ENCODE measurements at regions not wholly inside any gene's neighbourhood (a gene's known extent, or its start where the extent isn't known, plus 50 kb on each side); places are given as distances from the start of the nearest gene placed in this dataset.

DNA sequence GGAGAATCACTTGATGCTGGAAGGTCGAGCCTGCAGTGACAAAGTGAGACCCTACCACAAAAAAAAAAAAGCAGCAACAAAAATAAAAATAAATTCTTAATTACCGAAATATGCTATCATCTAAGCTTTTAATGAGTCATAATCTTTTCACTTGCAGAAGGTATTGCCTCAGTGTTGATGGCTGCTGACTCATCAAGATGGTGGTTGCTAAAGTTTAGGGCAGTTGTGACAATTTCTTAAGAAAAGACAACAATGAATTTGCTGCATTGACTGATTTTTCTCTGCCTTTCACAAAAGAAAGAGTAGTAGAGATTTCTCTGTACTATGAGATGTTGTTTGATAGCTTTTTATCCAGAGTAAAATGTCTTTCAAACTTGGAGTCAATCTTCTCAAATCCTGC lies 1809.0 kb downstream of the SUCLG1 start:
- Mint-ChIP-seq H3K9me3 (peaks cover 4 to 12% (median 8%) of the 10 kb centered on the region in 7 donors), H3K4me3 (no peak overlapping the region), H3K27me3 (no peaks in the 10 kb centered on the region), H3K36me3 (no peaks in the 10 kb centered on the region), H3K4me1 (no peaks in the 10 kb centered on the region), H3K27ac (no peak overlapping the region)
- no peak for DNase-seq
- ATAC-seq (ENCODE audit: low read depth in 2 of 2): no peak

DNA sequence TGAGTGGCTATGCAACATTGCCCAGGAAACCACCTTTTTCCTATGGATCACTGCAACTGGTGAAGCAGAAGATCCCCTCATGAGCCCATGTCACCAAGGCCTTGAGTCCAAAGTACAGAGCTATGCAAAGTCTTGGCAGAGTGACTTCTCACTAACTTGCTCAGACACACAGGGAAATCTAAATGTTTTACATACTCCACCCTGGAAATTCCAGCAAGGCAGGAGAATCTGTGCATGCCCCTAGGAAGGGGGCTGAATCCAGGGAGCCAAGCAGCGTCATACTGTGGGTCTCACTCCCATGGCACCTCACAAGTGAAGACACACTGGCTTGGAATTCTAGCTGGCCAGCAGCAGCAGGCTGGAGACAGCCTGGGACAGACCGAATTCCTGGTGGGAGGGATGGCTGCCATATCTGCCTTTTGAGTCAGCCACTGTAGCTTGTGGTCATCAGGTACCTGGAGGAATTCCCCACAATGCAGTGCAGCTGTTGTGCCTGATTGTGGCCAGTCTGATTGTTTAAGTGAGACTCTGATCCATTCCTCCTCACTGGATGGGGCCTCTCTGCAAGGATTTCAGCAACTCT lies 1817.4 kb downstream of the SUCLG1 start:
- DNase-seq: no peak
- Mint-ChIP-seq H3K9me3 (peaks cover 2 to 28% (median 9%) of the 10 kb centered on the region in 7 donors), H3K4me1 (no peaks in the 10 kb centered on the region), H3K4me3 (no peak overlapping the region), H3K27ac (no peak overlapping the region), H3K36me3 (no peaks in the 10 kb centered on the region), H3K27me3 (no peaks in the 10 kb centered on the region)
- ATAC-seq (ENCODE audit: low read depth in 2 of 2): no peak

DNA sequence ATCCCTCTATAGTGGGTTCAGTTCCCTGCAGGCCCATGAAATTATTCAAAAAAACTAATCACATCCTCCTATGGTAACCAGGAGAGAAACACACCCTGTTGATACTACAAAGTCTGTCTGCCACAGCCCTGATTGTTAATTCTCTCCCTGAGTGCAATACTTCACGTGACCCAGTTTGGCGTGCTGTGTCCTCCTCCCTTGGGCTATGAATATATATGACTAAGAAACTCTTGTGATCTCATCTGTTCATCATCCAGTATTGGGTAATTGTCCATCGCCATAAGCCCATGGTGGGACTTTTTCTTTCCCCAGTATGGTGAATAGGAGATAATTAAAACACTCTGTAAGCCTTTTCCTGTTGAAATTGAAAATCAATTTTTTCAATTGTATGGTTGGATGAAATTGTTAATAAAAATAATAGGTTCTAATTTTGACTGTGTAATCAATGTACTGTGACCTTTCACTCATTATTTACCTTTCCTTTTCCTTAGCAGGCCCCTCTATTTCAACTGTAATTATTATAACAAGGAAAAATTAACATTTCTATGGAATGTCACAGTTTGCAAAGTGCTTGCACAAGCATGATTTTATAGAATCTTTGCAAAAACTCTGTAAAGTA lies 1822.6 kb downstream of the SUCLG1 start:
- Mint-ChIP-seq H3K27ac (no peak overlapping the region), H3K27me3 (no peaks in the 10 kb centered on the region), H3K4me3 (no peak overlapping the region), H3K9me3 (peaks cover 2 to 13% (median 6%) of the 10 kb centered on the region in 7 donors), H3K4me1 (no peaks in the 10 kb centered on the region), H3K36me3 (no peaks in the 10 kb centered on the region)
- no peak for ATAC-seq (ENCODE audit: low read depth in 2 of 2)
- DNase-seq: no peak

DNA sequence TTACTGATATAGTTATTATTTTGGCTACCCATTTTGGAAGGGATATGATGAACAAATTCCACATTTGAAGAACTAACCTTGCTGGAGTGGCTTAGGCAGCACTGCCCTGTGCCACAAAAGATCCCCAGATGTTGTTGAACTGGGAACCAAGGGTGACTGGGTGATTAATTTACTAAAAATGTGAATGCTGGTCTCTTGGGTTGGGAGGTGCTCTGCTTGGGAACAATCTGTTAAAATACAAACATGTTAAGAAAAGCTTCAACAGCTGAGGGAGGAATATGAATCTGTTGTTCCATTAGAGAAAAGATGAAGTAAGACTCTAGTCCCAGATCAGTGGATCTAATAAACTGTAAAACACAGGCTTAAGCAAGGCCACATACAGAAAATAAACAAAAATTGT lies 1860.1 kb downstream of the SUCLG1 start:
- no peak overlapping the region for H3K4me3 Mint-ChIP-seq
- no peak for ATAC-seq (ENCODE audit: low read depth in 2 of 2)

DNA sequence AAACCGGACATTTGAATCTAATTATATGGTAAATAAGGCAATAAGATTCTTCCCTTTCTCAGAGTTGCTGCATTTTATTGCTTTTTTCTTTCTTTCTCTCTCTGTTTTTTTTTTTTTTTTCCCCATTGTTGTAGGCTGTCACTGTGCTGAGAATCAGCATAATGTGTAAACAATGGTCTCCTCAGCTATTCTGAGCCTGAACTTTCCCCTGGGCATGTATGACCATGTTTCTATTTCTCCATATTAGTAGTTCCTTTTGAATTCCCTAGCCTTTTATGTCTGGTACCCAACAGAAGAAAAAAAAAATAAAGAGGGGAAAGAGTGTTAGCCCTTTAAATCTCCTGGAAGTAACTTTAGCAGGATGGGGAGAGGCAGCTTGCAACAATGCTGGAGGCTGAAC lies 1862.5 kb downstream of the SUCLG1 start:
- Mint-ChIP-seq H3K36me3 (no peaks in the 10 kb centered on the region), H3K27me3 (no peaks in the 10 kb centered on the region), H3K4me3 (no peak overlapping the region), H3K9me3 (peaks cover 0 to 15% (median 8%) of the 10 kb centered on the region in 7 donors), H3K27ac (no peak overlapping the region), H3K4me1 (no peaks in the 10 kb centered on the region)
- DNase-seq (no peak), ATAC-seq (ENCODE audit: low read depth in 2 of 2) (no peak)

More for the DNA sequence above, 1860.1 kb downstream of the SUCLG1 start:
- Mint-ChIP-seq H3K9me3 (peaks cover 0 to 15% (median 8%) of the 10 kb centered on the region in 7 donors), H3K36me3 (no peaks in the 10 kb centered on the region), H3K4me1 (no peaks in the 10 kb centered on the region), H3K27me3 (no peaks in the 10 kb centered on the region), H3K27ac (no peak overlapping the region)
- DNase-seq: no peak

DNA sequence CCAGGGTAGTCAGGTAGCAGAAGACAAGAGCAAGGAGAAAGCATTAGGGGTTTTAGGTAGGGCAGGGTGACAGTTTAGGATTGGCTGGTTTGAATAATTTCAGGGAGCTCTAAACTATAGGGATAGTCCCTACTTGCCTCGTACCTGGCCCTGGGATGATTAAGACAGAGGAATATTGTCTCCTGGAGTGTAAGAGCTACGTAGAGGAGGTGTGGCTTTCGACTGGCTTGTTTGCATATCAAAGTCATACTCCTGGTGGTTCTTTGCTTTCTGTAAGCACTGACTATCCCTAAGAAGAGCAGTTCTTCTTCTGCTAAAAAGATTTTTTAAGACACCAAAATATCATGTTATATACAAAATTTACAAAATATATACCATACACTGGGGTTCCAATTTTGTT lies 1867.4 kb downstream of the SUCLG1 start:
- Mint-ChIP-seq H3K9me3 (peaks cover 3 to 12% (median 8%) of the 10 kb centered on the region in 7 donors), H3K4me3 (no peak overlapping the region), H3K27ac (no peak overlapping the region), H3K36me3 (no peaks in the 10 kb centered on the region), H3K4me1 (no peaks in the 10 kb centered on the region), H3K27me3 (no peaks in the 10 kb centered on the region)
- ATAC-seq (ENCODE audit: low read depth in 2 of 2) (no peak), DNase-seq (no peak)

DNA sequence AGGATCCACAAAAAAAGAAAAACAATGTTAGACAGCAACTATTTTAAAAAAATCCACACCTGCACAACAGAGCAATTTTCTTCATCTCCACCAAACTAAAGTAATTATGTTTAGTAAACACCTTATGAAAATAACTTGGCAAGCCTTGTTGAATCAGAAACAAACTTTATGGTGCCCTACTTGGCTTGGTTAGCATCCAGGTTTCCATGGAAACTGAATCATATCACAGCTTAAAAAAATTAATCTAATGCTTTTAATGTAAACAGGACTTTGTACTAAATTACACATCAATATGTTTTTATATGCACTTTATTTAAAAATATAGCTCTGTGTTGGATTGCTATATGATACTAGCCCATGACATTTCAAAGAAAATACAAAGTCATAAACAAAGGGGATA lies 1882.4 kb downstream of the SUCLG1 start:
- no peak overlapping the region for H3K27ac Mint-ChIP-seq
- H3K4me3 Mint-ChIP-seq: no peak overlapping the region
- H3K27me3 Mint-ChIP-seq: no peaks in the 10 kb centered on the region
- DNase-seq: no peak
- ATAC-seq (ENCODE audit: low read depth in 2 of 2): no peak
- H3K36me3 Mint-ChIP-seq: no peaks in the 10 kb centered on the region
- H3K4me1 Mint-ChIP-seq: no peaks in the 10 kb centered on the region
- peaks cover 0 to 26% (median 8%) of the 10 kb centered on the region in 7 donors for H3K9me3 Mint-ChIP-seq

DNA sequence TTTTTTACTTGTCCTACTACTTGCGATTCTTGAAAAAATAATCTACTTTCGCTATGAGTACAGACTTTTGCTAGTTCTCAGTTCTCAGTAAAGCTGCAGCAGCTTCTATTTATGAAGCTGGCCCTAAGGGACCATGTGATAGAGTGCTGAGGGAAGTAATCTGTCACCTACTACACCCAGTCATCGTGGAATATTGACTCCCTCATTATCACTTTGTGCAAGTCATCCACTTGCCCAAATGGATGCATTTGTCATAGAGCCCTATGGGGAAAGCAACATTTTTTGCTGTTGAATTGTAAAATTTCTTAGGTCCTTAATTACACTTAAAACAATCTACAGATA lies 1919.8 kb downstream of the SUCLG1 start:
- no peak overlapping the region for H3K4me3 Mint-ChIP-seq
- ATAC-seq (ENCODE audit: low read depth in 2 of 2): no peak
- no peaks in the 10 kb centered on the region for H3K27me3 Mint-ChIP-seq
- H3K27ac Mint-ChIP-seq: no peak overlapping the region
- no peaks in the 10 kb centered on the region for H3K36me3 Mint-ChIP-seq
- H3K9me3 Mint-ChIP-seq: peaks cover 0 to 8% (median 2%) of the 10 kb centered on the region in 7 donors
- no peaks in the 10 kb centered on the region for H3K4me1 Mint-ChIP-seq
- no peak for DNase-seq

DNA sequence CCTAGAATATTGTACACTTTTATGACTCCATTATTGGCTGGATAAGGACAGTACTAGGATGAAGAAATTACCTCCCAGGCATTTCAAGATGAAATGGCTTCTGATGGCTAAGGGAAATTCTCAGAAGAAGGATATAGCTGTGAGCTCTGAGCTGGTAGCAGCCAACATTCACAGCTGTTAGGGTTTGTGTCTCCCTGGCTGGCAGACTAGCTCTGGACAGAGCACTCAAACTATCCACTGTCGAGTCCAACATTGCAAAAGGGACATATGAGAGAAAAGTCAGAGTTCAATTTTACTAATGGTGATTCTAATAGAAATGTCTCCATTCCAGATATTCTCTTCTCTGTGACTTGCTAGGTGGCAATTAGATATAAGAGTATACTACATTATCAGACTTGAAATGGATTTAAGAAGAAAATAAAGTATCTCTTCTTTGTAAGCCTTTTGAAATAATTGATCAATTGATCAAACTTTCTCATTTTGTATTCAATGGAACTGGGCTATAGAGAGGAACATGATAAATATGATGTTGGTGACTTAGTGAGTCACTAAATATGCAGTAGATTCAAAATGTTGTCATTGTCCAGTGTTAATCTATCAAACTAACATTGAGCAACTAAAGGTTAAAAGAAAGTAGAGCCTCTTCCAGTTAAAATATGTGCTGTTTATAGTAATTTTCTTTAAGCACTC lies 1920.3 kb downstream of the SUCLG1 start:
- H3K4me3 Mint-ChIP-seq: no peak overlapping the region
- ATAC-seq (ENCODE audit: low read depth in 2 of 2): no peak
- H3K27me3 Mint-ChIP-seq: no peaks in the 10 kb centered on the region
- H3K27ac Mint-ChIP-seq: no peak overlapping the region
- H3K4me1 Mint-ChIP-seq: no peaks in the 10 kb centered on the region
- no peak for DNase-seq
- no peaks in the 10 kb centered on the region for H3K36me3 Mint-ChIP-seq
- H3K9me3 Mint-ChIP-seq: peaks cover 0 to 8% (median 2%) of the 10 kb centered on the region in 7 donors

DNA sequence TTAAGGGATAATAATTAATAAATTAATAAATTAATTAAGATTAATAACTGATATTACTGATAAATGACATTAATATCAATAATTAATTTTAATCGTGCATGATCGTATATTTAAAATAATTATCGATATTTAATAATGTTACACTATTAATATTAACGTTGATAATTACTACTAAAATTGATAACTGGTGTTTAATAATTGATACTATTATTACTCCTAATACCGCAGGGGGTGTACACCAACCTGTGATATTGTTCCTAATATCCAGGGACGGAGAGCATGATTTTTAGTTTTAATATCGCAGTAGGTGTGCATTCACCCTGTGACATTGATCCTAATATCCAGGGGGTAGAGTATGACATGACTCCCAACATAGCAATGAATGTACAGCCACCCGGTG lies 1930.8 kb downstream of the SUCLG1 start:
- H3K36me3 Mint-ChIP-seq: no peaks in the 10 kb centered on the region

DNA sequence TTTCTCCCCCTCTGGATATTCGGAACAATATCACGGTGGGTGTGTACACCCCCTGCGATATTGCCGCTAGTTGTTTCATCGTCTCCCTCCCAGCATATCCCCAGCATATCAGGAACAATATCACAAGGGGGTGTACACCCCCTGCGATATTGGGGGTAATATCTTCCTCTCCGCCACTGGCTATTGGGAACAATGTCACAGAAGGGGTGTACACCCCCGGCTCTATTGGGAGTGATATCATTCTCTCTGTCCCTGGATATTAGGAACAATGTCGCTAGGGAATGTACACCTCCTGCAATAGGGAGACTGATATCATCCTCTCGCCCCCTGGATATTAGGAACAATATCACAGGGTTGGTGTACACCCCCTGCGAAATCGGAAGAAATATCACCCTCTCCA lies 1932.0 kb downstream of the SUCLG1 start:
- H3K27ac Mint-ChIP-seq: peak overlapping the region in 1 of 6 donors; percentile 63
- H3K36me3 Mint-ChIP-seq: no peaks in the 10 kb centered on the region
- no peak for ATAC-seq (ENCODE audit: low read depth in 2 of 2)
- DNase-seq: no peak
- H3K4me3 Mint-ChIP-seq: peak overlapping the region in 1 of 8 donors; percentile 17
- H3K9me3 Mint-ChIP-seq: peaks cover 0 to 15% (median 5%) of the 10 kb centered on the region in 7 donors
- H3K27me3 Mint-ChIP-seq: no peaks in the 10 kb centered on the region
- no peaks in the 10 kb centered on the region for H3K4me1 Mint-ChIP-seq

More for the DNA sequence above, 1930.8 kb downstream of the SUCLG1 start:
- Mint-ChIP-seq H3K9me3 (peaks cover 0 to 15% (median 5%) of the 10 kb centered on the region in 7 donors), H3K4me1 (no peaks in the 10 kb centered on the region), H3K27me3 (no peaks in the 10 kb centered on the region), H3K27ac (no peak overlapping the region), H3K4me3 (no peak overlapping the region)
- no peak for DNase-seq
- ATAC-seq (ENCODE audit: low read depth in 2 of 2): no peak

DNA sequence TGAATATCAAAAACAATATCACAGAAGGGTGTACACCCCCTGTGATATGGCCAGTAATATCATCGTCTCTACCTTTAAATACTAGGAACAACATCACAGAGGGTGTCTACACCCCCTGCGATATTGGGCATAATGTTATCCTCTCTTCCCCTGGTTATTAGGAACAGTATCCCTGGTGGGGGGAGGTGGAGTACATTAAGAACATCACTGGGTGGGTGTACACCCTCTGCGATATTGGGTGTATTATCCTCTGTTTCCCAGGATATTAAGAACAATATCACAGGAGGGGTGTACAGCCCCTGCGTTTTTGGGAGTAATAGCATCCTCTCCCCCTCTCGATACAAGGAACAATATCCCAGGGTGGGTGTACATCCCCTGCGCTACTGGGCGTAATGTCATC lies 1932.8 kb downstream of the SUCLG1 start:
- DNase-seq (no peak), ATAC-seq (ENCODE audit: low read depth in 2 of 2) (no peak)
- H3K27me3 Mint-ChIP-seq: no peaks in the 10 kb centered on the region
- peaks cover 0 to 15% (median 5%) of the 10 kb centered on the region in 7 donors for H3K9me3 Mint-ChIP-seq
- H3K4me3 Mint-ChIP-seq: no peak overlapping the region
- H3K27ac Mint-ChIP-seq: no peak overlapping the region
- H3K4me1 Mint-ChIP-seq: no peaks in the 10 kb centered on the region
- H3K36me3 Mint-ChIP-seq: no peaks in the 10 kb centered on the region

DNA sequence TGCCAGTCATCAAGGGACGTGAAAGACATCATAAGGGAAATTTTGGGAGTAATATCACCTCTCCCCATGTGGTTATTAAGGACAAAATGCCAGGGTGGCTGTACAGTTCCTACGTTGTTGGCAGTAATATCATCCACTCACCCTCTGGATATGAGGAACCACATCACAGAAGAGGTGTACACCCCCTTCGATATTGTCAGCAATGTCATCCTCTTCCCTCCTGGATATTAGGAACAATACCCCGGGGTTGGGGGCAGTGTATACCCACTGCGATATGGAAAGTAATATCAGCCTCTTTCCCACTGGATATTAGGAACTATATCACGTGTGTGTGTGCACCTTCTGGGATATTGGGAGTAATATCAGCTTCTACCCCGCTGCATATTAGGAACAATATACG lies 1933.3 kb downstream of the SUCLG1 start:
- H3K4me1 Mint-ChIP-seq: no peaks in the 10 kb centered on the region
- H3K4me3 Mint-ChIP-seq: no peak overlapping the region
- no peak for DNase-seq
- ATAC-seq (ENCODE audit: low read depth in 2 of 2): no peak
- no peak overlapping the region for H3K27ac Mint-ChIP-seq
- peaks cover 0 to 15% (median 5%) of the 10 kb centered on the region in 7 donors for H3K9me3 Mint-ChIP-seq
- no peaks in the 10 kb centered on the region for H3K27me3 Mint-ChIP-seq
- H3K36me3 Mint-ChIP-seq: no peaks in the 10 kb centered on the region

DNA sequence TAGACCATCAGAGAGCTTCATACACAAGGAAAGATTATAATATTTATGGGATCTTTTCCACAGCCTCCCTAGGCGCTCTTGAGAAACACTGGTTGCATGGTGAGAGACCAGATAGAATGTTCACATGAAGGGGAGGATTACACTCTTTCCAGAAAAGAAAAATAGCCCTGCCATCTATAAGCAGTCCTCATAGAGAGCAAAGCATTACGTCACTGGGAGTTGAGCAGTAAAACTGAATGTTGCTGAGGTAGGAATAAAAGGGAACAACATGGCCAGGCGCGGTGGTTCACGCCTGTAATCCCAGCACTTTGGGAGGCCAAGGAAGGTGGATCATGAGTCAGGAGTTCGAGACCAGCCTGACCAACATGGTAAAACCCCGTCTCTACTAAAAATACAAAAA lies 1934.3 kb downstream of the SUCLG1 start:
- H3K27me3 Mint-ChIP-seq: no peaks in the 10 kb centered on the region
- no peak for DNase-seq
- no peak overlapping the region for H3K4me3 Mint-ChIP-seq
- H3K9me3 Mint-ChIP-seq: peaks cover 0 to 12% (median 5%) of the 10 kb centered on the region in 7 donors
- ATAC-seq (ENCODE audit: low read depth in 2 of 2): no peak
- no peaks in the 10 kb centered on the region for H3K36me3 Mint-ChIP-seq
- no peaks in the 10 kb centered on the region for H3K4me1 Mint-ChIP-seq
- H3K27ac Mint-ChIP-seq: no peak overlapping the region

Data from naive B cell (primary cell).